Mesenchymal stem cell (in vitro differentiated cells and primary cell): ENCODE measurements at regions not wholly inside any gene's neighbourhood (a gene's known extent, or its start where the extent isn't known, plus 50 kb on each side); places are given as distances from the start of the nearest gene placed in this dataset.
A peak's percentile ranks its signal among the peaks of the same experiment; 100 is the strongest.

Experiments
- DNase-seq: peaks from one replicate; pipeline ENCODE4 v3.0.0-alpha.2; 2013
- H2AFZ ChIP-seq: one replicate; pipeline ENCODE4 v1.6.1; 2013; ENCODE audit warnings: low read depth, mild to moderate bottlenecking, control low read depth, inconsistent platforms, low read length, moderate library complexity
- H2AK5ac ChIP-seq: 2 replicates; pipeline ENCODE4 v1.6.1; 2013; ENCODE audit warnings: low read length, moderate library complexity, mild to moderate bottlenecking, inconsistent platforms; ENCODE audit not compliant: severe bottlenecking
- H2BK120ac ChIP-seq: one replicate; pipeline ENCODE4 v1.6.1; 2013; ENCODE audit warnings: low read depth, mild to moderate bottlenecking, inconsistent platforms, low read length, moderate library complexity
- H2BK12ac ChIP-seq, 2 experiments: one replicate each; pipeline ENCODE4 v1.6.1; 2013; ENCODE audit warnings: inconsistent platforms in 2 of 2, low read length in 2 of 2, mild to moderate bottlenecking in 2 of 2, moderate library complexity in 2 of 2, control low read depth in 1 of 2
- H2BK15ac ChIP-seq: one replicate; pipeline ENCODE4 v1.6.1; 2013; ENCODE audit warnings: mild to moderate bottlenecking, low read depth, inconsistent platforms; ENCODE audit not compliant: poor library complexity, severe bottlenecking
- H2BK5ac ChIP-seq: 2 replicates; pipeline ENCODE4 v1.6.1; 2013; ENCODE audit warnings: low read depth, mild to moderate bottlenecking, low read length, control low read depth, inconsistent platforms; ENCODE audit not compliant: poor library complexity, severe bottlenecking
- H3K14ac ChIP-seq, 2 experiments: one replicate each; pipeline ENCODE4 v1.6.1; 2013; ENCODE audit warnings: inconsistent platforms in 2 of 2, low read length in 2 of 2, control low read depth in 1 of 2, mild to moderate bottlenecking in 1 of 2, moderate library complexity in 1 of 2
- H3K18ac ChIP-seq, 2 experiments: one replicate each; pipeline ENCODE4 v1.6.1; 2013; ENCODE audit warnings: inconsistent platforms in 2 of 2, low read length in 2 of 2, control low read depth in 1 of 2, low read depth in 1 of 2, mild to moderate bottlenecking in 1 of 2
- H3K23ac ChIP-seq, 2 experiments: one replicate each; pipeline ENCODE4 v1.6.1; 2013; ENCODE audit warnings: inconsistent platforms in 2 of 2, low read length in 2 of 2, mild to moderate bottlenecking in 2 of 2, moderate library complexity in 2 of 2, control low read depth in 1 of 2
- H3K27ac ChIP-seq: 2 replicates; pipeline ENCODE4 v1.5.1; 2013; ENCODE audit warnings: mild to moderate bottlenecking, moderate library complexity, low read length, control low read depth, inconsistent platforms; ENCODE audit not compliant: poor library complexity, severe bottlenecking
- H3K27me3 ChIP-seq, 2 experiments: 2 replicates each; pipeline versions ENCODE4 v1.6.1 to v1.7.0; 2013; ENCODE audit warnings: low read length in 2 of 2, mild to moderate bottlenecking in 2 of 2, moderate library complexity in 2 of 2, control low read depth in 1 of 2, inconsistent platforms in 1 of 2; ENCODE audit not compliant: control insufficient read depth in 1 of 2, insufficient read depth in 1 of 2
- H3K36me3 ChIP-seq, 2 experiments: 2 replicates each; pipeline versions ENCODE4 v1.6.1 to v1.7.0; 2013; ENCODE audit warnings: low read length in 2 of 2, control low read depth in 1 of 2, inconsistent platforms in 1 of 2, low read depth in 1 of 2, mild to moderate bottlenecking in 1 of 2; ENCODE audit not compliant: insufficient read depth in 2 of 2, control insufficient read depth in 1 of 2
- H3K4ac ChIP-seq, 2 experiments: one replicate each; pipeline ENCODE4 v1.6.1; 2013; ENCODE audit warnings: inconsistent platforms in 2 of 2, low read length in 2 of 2, mild to moderate bottlenecking in 2 of 2, moderate library complexity in 2 of 2, control low read depth in 1 of 2, low read depth in 1 of 2
- H3K4me1 ChIP-seq: 2 replicates; pipeline ENCODE4 v1.6.1; 2013; ENCODE audit warnings: low read depth, low read length, control low read depth; ENCODE audit not compliant: control insufficient read depth, insufficient read depth
- H3K4me2 ChIP-seq: 2 replicates; pipeline ENCODE4 v1.6.1; 2013; ENCODE audit warnings: low read length, mild to moderate bottlenecking, inconsistent platforms; ENCODE audit not compliant: poor library complexity, severe bottlenecking
- H3K4me3 ChIP-seq, 2 experiments: 2 replicates each; pipeline versions ENCODE4 v1.5.1 to v1.7.0; 2013; ENCODE audit warnings: low read length in 2 of 2, mild to moderate bottlenecking in 2 of 2, control low read depth in 1 of 2, low read depth in 1 of 2; ENCODE audit not compliant: insufficient read depth in 1 of 2
- H3K79me1 ChIP-seq: replicated peaks from 2 replicates; pipeline ENCODE4 v1.6.1; 2013; ENCODE audit warnings: mild to moderate bottlenecking, control low read depth, low read length, inconsistent platforms; ENCODE audit not compliant: poor library complexity, severe bottlenecking
- H3K9ac ChIP-seq: 2 replicates; pipeline ENCODE4 v1.7.0; 2013; ENCODE audit warnings: mild to moderate bottlenecking, low read length, moderate library complexity
- H3K9me3 ChIP-seq: 2 replicates; pipeline ENCODE4 v1.7.0; 2013; ENCODE audit warnings: mild to moderate bottlenecking, low read length; ENCODE audit not compliant: control insufficient read depth
- H4K8ac ChIP-seq: one replicate; pipeline ENCODE4 v1.6.1; 2013; ENCODE audit warnings: inconsistent platforms, mild to moderate bottlenecking, low read length, moderate library complexity
- H4K91ac ChIP-seq: one replicate; pipeline ENCODE4 v1.6.1; 2013; ENCODE audit warnings: mild to moderate bottlenecking, low read length, inconsistent platforms
- WGBS: methylation state at CpG from one replicate; pipeline ENCODE4 v1.1.7; 2013; ENCODE audit warnings: mixed read lengths; 5-methylcytosine and 5-hydroxymethylcytosine counted together

- H3K4me2 ChIP-seq: no peak overlapping the region
- H2BK15ac ChIP-seq: peak overlapping the region; percentile 18
- no peak overlapping the region for H2BK5ac ChIP-seq
- peak overlapping the region in 1 of 2 experiments; percentile 13 for H3K4ac ChIP-seq
- H4K91ac ChIP-seq: no peak overlapping the region
- H2BK12ac ChIP-seq: peak overlapping the region in 1 of 2 experiments; percentile 1
- H3K9ac ChIP-seq: no peak overlapping the region
- no peak overlapping the region for H3K23ac ChIP-seq
- H3K27ac ChIP-seq: peak overlapping the region; percentile 82
- peaks cover 8% of the 10 kb centered on the region for H3K9me3 ChIP-seq
- no peak overlapping the region for H2AK5ac ChIP-seq
- WGBS: 86% methylated on average over 18 of the region's 23 CpGs
- no peak overlapping the region for H2BK120ac ChIP-seq
- H3K36me3 ChIP-seq: peaks cover 64 to 74% of the 10 kb centered on the region in 2 experiments
- DNase-seq: no peak
- peaks cover 39% of the 10 kb centered on the region for H3K79me1 ChIP-seq
- H3K18ac ChIP-seq: no peak overlapping the region
- no peak overlapping the region for H3K14ac ChIP-seq
- no peak overlapping the region for H4K8ac ChIP-seq
- H3K4me3 ChIP-seq: no peak overlapping the region
- no peak overlapping the region for H2AFZ ChIP-seq
- no peaks in the 10 kb centered on the region for H3K27me3 ChIP-seq
- H3K4me1 ChIP-seq: peaks cover 52% of the 10 kb centered on the region
These were observed 104.0 kb downstream of the NCOR2 start for GRCh38 chr12:124463341-124463921.

GRCh38 chr12:124462750-124463149 is 104.7 kb downstream of the NCOR2 start:
- Histone ChIP-seq H3K4me1 (peaks cover 58% of the 10 kb centered on the region), H3K36me3 (peaks cover 64 to 81% of the 10 kb centered on the region in 2 experiments), H4K91ac (no peak overlapping the region), H3K4ac (no peak overlapping the region), H3K4me2 (no peak overlapping the region), H3K4me3 (no peak overlapping the region), H2BK5ac (no peak overlapping the region), H3K27me3 (no peaks in the 10 kb centered on the region), H3K9me3 (peaks cover 8% of the 10 kb centered on the region), H2AFZ (no peak overlapping the region), H3K9ac (no peak overlapping the region), H2AK5ac (no peak overlapping the region), H3K23ac (no peak overlapping the region), H4K8ac (no peak overlapping the region), H2BK15ac (no peak overlapping the region), H3K79me1 (peaks cover 43% of the 10 kb centered on the region), H2BK12ac (peak overlapping the region in 1 of 2 experiments; percentile 1), H3K14ac (no peak overlapping the region), H3K27ac (peak overlapping the region; percentile 82), H3K18ac (peak overlapping the region in 1 of 2 experiments; percentile 42), H2BK120ac (no peak overlapping the region)
- DNase-seq: no peak
- WGBS: 84% methylated on average over 9 of the region's 9 CpGs

- WGBS: 94% methylated on average over 22 of the region's 22 CpGs
- Histone ChIP-seq H3K9me3 (peaks cover 8% of the 10 kb centered on the region), H3K36me3 (peaks cover 64 to 86% of the 10 kb centered on the region in 2 experiments)
These were observed 105.4 kb downstream of the NCOR2 start for GRCh38 chr12:124461851-124462623.

GRCh38 chr12:124461241-124461673 is 106.2 kb downstream of the NCOR2 start:
- Histone ChIP-seq H2BK12ac (no peak overlapping the region), H3K4me2 (no peak overlapping the region), H4K8ac (peak overlapping the region; percentile 55), H3K4me1 (peaks cover 64% of the 10 kb centered on the region), H3K27me3 (no peaks in the 10 kb centered on the region), H3K9ac (no peak overlapping the region), H2BK120ac (no peak overlapping the region), H3K27ac (no peak overlapping the region), H2BK5ac (no peak overlapping the region), H3K23ac (no peak overlapping the region), H3K14ac (no peak overlapping the region), H4K91ac (peak overlapping the region; percentile 12), H3K4me3 (no peak overlapping the region), H2AK5ac (no peak overlapping the region), H3K9me3 (peaks cover 8% of the 10 kb centered on the region), H3K18ac (no peak overlapping the region), H3K36me3 (peaks cover 64 to 86% of the 10 kb centered on the region in 2 experiments), H2AFZ (no peak overlapping the region), H3K4ac (no peak overlapping the region), H2BK15ac (no peak overlapping the region), H3K79me1 (peaks cover 42% of the 10 kb centered on the region)
- DNase-seq: no peak
- WGBS: 97% methylated on average over 17 of the region's 17 CpGs

More at GRCh38 chr12:124461851-124462623, 105.4 kb downstream of the NCOR2 start:
- no peak for DNase-seq
- Histone ChIP-seq H2BK12ac (no peak overlapping the region), H4K91ac (peak overlapping the region; percentile 12), H3K23ac (no peak overlapping the region), H3K4me3 (no peak overlapping the region), H3K14ac (no peak overlapping the region), H3K4me1 (peaks cover 65% of the 10 kb centered on the region), H3K27me3 (no peaks in the 10 kb centered on the region), H2BK120ac (no peak overlapping the region), H2AFZ (no peak overlapping the region), H3K18ac (no peak overlapping the region), H3K4ac (no peak overlapping the region), H2BK5ac (no peak overlapping the region), H2BK15ac (no peak overlapping the region), H4K8ac (peak overlapping the region; percentile 55), H3K4me2 (no peak overlapping the region), H3K9ac (no peak overlapping the region), H3K79me1 (peaks cover 43% of the 10 kb centered on the region), H2AK5ac (no peak overlapping the region), H3K27ac (no peak overlapping the region)
